SW 1271 (cell line): ENCODE measurements at regions not wholly inside any gene's neighbourhood (a gene's known extent, or its start where the extent isn't known, plus 50 kb on each side); places are given as distances from the start of the nearest gene placed in this dataset.
"Not testable (repeated sequence)": the region's sequence is repeated elsewhere in the genome, so short reads cannot be mapped to it uniquely, and the experiment has no call there.

Source experiments
- DNase-seq, 2 experiments: peaks; one replicate each; lab custom pipeline; 2025; lab: John Stamatoyannopoulos, UW

DNA sequence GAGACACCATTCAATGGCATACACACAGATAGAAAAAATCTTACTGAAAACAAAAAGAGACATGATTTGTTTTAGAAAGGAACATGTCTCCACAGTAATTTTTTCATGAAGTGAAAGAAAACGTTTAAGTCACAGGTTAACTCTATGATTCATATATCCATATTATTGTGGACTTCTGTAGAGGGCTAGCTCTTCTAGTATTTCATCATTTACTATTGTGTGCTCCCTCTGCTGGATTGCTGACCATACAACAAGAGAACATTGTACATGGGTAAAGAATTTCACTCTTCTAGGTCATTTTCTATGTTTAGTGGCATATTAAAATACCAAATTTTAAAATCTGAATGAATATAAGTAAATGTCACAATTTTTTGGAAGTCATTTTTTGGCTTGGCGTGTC lies 91.8 kb upstream of the POU3F4 start:
- peak in 1 of 2 experiments; percentile 0 for DNase-seq

DNA sequence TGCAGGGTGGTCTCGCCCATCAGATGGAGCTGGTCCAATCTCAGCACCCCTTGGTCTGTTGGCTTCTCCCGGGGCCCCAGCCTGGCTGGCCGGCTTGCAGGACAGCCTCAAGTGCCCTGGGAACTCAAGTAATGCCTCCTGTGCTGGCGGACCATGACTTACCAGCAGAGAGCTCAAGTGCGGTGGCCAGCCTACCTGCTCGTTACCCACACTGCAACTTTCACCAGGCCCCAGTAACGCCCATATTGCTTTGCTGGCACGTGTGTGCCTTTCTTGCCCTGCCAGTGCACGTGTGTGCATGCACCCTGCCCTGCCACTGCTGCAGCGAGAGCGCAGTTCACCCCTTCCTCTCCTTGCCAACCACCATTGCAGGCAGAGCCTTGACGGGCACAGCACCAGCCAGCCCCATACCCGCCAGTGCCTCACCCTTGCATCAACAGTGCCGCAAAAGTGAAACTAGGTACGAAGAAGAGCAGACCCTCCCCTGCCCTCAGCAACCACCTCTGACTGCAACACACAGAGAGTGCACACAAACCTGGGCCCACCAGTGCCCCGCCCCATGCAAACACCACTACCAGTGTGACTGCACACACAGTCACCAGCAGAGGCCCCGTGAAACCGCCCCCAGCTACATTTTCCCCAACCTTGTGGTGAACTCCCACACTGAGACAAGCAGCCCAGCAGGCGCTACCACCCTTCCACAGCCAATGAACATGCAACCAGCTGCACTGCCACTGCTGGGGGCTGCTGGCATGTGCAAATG lies 88.9 kb upstream of the POU3F4 start:
- no peak for DNase-seq

DNA sequence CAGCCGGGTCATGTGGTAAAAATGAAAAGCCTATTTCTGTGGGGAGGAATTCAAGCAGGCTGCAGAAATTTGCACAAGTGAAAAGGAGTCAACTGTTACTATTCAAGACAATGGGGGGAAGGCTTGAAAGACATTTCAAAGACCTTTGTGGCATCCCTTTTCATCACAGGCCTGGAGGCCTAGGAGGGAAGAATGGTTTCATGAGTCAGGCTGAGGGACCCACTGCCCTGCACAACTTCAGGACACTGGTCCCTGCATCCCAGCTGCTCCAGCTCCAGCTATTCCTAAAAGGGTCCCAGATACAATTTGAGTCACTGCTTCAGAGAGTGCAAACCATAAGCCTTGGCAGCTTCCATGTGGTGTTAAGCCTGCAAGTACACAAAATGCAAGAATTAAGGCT lies 85.3 kb upstream of the POU3F4 start:
- no peak for DNase-seq

DNA sequence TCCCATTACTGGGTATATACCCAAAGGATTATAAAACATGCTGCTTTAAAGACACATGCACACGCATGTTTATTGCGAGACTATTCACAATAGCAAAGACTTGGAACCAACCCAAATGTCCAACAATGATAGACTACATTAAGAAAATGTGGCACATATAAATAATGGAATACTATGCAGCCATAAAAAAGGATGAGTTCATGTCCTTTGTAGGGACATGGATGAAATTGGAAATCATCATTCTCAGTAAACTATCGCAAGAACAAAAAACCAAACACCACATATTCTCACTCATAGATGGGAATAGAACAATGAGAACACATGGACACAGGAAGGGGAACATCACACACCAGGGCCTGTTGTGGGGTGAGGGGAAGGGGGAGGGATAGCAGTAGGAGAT lies 65.5 kb upstream of the POU3F4 start:
- DNase-seq: not testable (repeated sequence)

DNA sequence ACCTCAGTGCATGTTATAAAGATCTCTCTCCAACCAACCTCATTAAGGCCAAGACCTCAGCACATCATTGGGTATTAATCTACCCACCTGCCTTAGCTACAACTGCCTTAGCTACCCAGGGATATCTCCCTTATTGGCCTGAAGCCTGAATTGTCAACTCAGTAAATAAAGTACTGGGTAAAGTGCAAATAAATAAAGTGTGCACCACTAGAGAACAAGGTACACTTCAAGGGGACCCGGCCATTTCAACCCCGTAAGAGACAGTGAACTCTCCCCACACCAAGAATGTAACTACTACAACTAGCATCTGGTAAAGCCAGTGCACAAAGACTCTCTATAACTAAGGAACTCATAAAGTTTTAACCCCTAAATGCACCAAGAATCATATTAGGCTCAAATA lies 61.7 kb upstream of the POU3F4 start:
- DNase-seq: no peak
